Chondrocyte (in vitro differentiated cells): ENCODE measurements at regions not wholly inside any gene's neighbourhood (a gene's known extent, or its start where the extent isn't known, plus 50 kb on each side); places are given as distances from the start of the nearest gene placed in this dataset.

ENCODE experiments used
- DNase-seq: peaks from one replicate; pipeline ENCODE4 v3.0.0; 2021; ENCODE audit warnings: mixed read lengths, low spot score
- H3K27ac Mint-ChIP-seq: one replicate; pipeline ENCODE4 v1.8.0; 2021; ENCODE audit warnings: mild to moderate bottlenecking, moderate library complexity, mixed read lengths; ENCODE audit not compliant: unreplicated experiment
- H3K27me3 Mint-ChIP-seq: 2 replicates; pipeline ENCODE4 v1.8.0; 2021; ENCODE audit warnings: low read depth, mixed read lengths
- H3K36me3 Mint-ChIP-seq: 2 replicates; pipeline ENCODE4 v1.8.0; 2021; ENCODE audit warnings: low read depth, mixed read lengths
- H3K4me1 Mint-ChIP-seq: 2 replicates; pipeline ENCODE4 v1.8.0; 2021; ENCODE audit warnings: low read depth, mild to moderate bottlenecking, mixed read lengths
- H3K4me3 Mint-ChIP-seq: one replicate; pipeline ENCODE4 v1.8.0; 2021; ENCODE audit warnings: mild to moderate bottlenecking, moderate library complexity, mixed read lengths; ENCODE audit not compliant: unreplicated experiment
- H3K9me3 Mint-ChIP-seq: 2 replicates; pipeline ENCODE4 v1.8.0; 2021; ENCODE audit warnings: low read depth, mixed read lengths
- CTCF ChIP-seq: fragments of 200-600 bp; sonication (generic); IDR thresholded peaks from 2 replicates; pipeline ENCODE4 v1.5.0; 2021; ENCODE audit warnings: antibody characterized with exemption, mild to moderate bottlenecking, moderate library complexity

- no peak for TF ChIP-seq CTCF
- H3K9me3 Mint-ChIP-seq, result no peaks in the 10 kb centered on the region
- H3K27me3 Mint-ChIP-seq, result peaks cover 5% of the 10 kb centered on the region
- no peaks in the 10 kb centered on the region for H3K4me1 Mint-ChIP-seq
- no peak for DNase-seq
- no peaks in the 10 kb centered on the region for H3K36me3 Mint-ChIP-seq
- no peak overlapping the region for H3K27ac Mint-ChIP-seq
- H3K4me3 Mint-ChIP-seq, result no peak overlapping the region
Measured at GRCh38 chr2:142525720-142526119, 351.7 kb upstream of the KYNU start.

- DNase-seq, result no peak
Measured at GRCh38 chr2:142521492-142521891, 356.0 kb upstream of the KYNU start.

GRCh38 chr2:142515493-142515892, 362.0 kb upstream of the KYNU start:
- Mint-ChIP-seq H3K36me3 (peaks cover 1% of the 10 kb centered on the region), H3K9me3 (no peaks in the 10 kb centered on the region), H3K4me1 (no peaks in the 10 kb centered on the region), H3K27me3 (peaks cover 5% of the 10 kb centered on the region), H3K27ac (no peak overlapping the region), H3K4me3 (no peak overlapping the region)
- no peak for TF ChIP-seq CTCF
- no peak for DNase-seq

More at GRCh38 chr2:142521492-142521891, 356.0 kb upstream of the KYNU start:
- H3K27me3 Mint-ChIP-seq, result peaks cover 10% of the 10 kb centered on the region
- no peaks in the 10 kb centered on the region for H3K9me3 Mint-ChIP-seq
- no peaks in the 10 kb centered on the region for H3K4me1 Mint-ChIP-seq
- no peak overlapping the region for H3K4me3 Mint-ChIP-seq
- no peak overlapping the region for H3K27ac Mint-ChIP-seq
- peaks cover 1% of the 10 kb centered on the region for H3K36me3 Mint-ChIP-seq
- TF ChIP-seq CTCF, result no peak

- H3K27me3 Mint-ChIP-seq, result no peaks in the 10 kb centered on the region
- no peak overlapping the region for H3K27ac Mint-ChIP-seq
- H3K9me3 Mint-ChIP-seq, result peaks cover 20% of the 10 kb centered on the region
- DNase-seq, result no peak
- no peak overlapping the region for H3K4me3 Mint-ChIP-seq
- TF ChIP-seq CTCF, result no peak
- H3K36me3 Mint-ChIP-seq, result no peaks in the 10 kb centered on the region
- no peaks in the 10 kb centered on the region for H3K4me1 Mint-ChIP-seq
Measured at GRCh38 chr2:142509401-142509800, 368.1 kb upstream of the KYNU start.

GRCh38 chr2:142504754-142505153, 372.7 kb upstream of the KYNU start:
- H3K27ac Mint-ChIP-seq, result no peak overlapping the region
- H3K36me3 Mint-ChIP-seq, result no peaks in the 10 kb centered on the region
- no peak for DNase-seq
- peaks cover 11% of the 10 kb centered on the region for H3K4me1 Mint-ChIP-seq
- no peak overlapping the region for H3K4me3 Mint-ChIP-seq
- no peak for TF ChIP-seq CTCF
- no peaks in the 10 kb centered on the region for H3K27me3 Mint-ChIP-seq
- H3K9me3 Mint-ChIP-seq, result peaks cover 22% of the 10 kb centered on the region
